ENCODE measurements at regions not wholly inside any gene's neighbourhood (a gene's known extent, or its start where the extent isn't known, plus 50 kb on each side); places are given as distances from the start of the nearest gene placed in this dataset.

DNA sequence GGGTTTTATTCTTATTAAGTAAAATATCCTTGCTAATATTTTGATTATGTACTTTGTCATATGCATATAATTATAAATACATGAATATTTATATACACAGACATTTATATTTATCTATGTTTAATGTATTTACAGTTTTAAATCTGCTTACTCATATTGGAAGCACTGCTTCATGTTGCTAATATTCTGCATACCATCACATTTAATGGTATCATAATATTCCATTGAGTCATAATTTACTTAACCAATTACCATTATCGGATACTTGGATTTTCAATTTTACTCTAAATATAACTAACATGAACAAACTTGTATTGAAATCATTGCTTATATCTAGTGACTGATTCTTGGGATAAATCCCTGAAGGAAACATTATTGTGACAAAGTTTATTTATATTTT is 155.2 kb downstream of the MBL2 start:
- TF ChIP-seq POLR2A (IDR thresholded peaks at IDR 0.05): no peak
- TF ChIP-seq POLR2AphosphoS5 (IDR thresholded peaks at IDR 0.05): no peak
- TF ChIP-seq, protein P1, sequence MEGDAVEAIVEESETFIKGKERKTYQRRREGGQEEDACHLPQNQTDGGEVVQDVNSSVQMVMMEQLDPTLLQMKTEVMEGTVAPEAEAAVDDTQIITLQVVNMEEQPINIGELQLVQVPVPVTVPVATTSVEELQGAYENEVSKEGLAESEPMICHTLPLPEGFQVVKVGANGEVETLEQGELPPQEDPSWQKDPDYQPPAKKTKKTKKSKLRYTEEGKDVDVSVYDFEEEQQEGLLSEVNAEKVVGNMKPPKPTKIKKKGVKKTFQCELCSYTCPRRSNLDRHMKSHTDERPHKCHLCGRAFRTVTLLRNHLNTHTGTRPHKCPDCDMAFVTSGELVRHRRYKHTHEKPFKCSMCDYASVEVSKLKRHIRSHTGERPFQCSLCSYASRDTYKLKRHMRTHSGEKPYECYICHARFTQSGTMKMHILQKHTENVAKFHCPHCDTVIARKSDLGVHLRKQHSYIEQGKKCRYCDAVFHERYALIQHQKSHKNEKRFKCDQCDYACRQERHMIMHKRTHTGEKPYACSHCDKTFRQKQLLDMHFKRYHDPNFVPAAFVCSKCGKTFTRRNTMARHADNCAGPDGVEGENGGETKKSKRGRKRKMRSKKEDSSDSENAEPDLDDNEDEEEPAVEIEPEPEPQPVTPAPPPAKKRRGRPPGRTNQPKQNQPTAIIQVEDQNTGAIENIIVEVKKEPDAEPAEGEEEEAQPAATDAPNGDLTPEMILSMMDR (IDR thresholded peaks at IDR 0.05 in 8 of 11, conservative IDR thresholded peaks at IDR 0.05 in 3 of 11): no peak
- Histone ChIP-seq H3K4me3 (no peak overlapping the region), H3K9me3 (no peaks in the 10 kb centered on the region), H3K27ac (no peak overlapping the region), H3K27me3 (replicated peaks in 1 of 7) (no peaks in the 10 kb centered on the region), H3K36me3 (no peaks in the 10 kb centered on the region), H3K4me1 (no peaks in the 10 kb centered on the region)
- intact Hi-C loops (cut with DNase I; ENCODE audit: low total_unique reads): no loop called here
- WGBS, 5 donors: 90 to 98% (median 98%) methylated on average over 1 of the region's 1 CpG
- no peak for DNase-seq

DNA sequence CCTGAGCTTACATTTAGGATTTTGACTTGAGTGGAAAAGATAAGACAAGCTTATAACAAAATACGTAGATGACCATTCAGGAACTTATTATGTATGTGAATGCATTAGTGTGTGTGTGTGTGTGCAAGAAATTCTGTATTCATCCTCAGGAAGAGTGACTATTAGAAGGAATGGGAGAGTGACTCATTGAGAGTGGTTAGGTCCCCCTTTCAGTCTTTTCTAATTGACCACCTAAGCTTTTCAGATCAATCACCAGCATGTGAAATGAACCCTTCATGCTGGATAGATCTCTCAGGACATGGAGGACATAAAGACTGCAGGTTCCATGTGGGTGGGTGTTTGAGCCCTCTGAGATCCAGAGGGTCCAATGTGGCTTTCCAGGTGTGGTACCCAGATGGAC is 153.5 kb downstream of the MBL2 start:
- intact Hi-C loops (cut with DNase I; ENCODE audit: low total_unique reads): no loop called here
- Histone ChIP-seq H3K27me3 (replicated peaks in 1 of 7) (no peaks in the 10 kb centered on the region), H3K9me3 (no peaks in the 10 kb centered on the region), H3K4me1 (no peaks in the 10 kb centered on the region), H3K36me3 (no peaks in the 10 kb centered on the region), H3K4me3 (no peak overlapping the region), H3K27ac (no peak overlapping the region)
- no peak for DNase-seq
- 86 to 98% (median 90%) methylated on average over 1 of the region's 1 CpG for WGBS, 5 donors
- no peak for TF ChIP-seq POLR2AphosphoS5 (IDR thresholded peaks at IDR 0.05)

DNA sequence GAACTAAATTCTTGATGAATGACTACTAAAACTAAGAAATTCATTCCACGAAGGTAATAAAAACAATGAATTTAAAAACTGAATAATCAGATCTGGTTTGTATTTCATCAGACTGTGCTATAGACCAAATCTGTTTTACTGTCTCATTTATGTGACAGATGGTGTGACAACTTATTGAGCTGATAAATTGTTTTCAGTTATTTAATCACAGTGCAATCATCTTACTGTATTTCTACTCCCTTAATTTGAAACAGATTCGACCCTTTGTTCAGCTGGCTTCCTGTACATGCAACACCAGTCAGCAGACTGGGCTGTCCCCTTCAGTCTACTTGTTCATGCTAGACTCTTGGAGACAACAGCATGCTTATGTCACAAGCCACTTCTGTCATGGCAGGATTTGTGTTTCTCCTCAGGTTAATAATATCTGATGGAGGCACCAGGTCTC is 150.9 kb downstream of the MBL2 start:
- H3K27ac ChIP-seq: no peak overlapping the region
- no peak for DNase-seq
- TF ChIP-seq POLR2AphosphoS5 (IDR thresholded peaks at IDR 0.05) (no peak), POLR2A (IDR thresholded peaks at IDR 0.05) (no peak)
- TF ChIP-seq, protein P1 (IDR thresholded peaks at IDR 0.05 in 8 of 11, conservative IDR thresholded peaks at IDR 0.05 in 3 of 11): no peak
- intact Hi-C loops (cut with DNase I; ENCODE audit: low total_unique reads): no loop called here
- H3K36me3 ChIP-seq: no peaks in the 10 kb centered on the region
- H3K4me3 ChIP-seq: no peak overlapping the region
- WGBS, 5 donors: 50 to 63% (median 58%) methylated on average over 2 of the region's 2 CpGs
- no peaks in the 10 kb centered on the region for H3K4me1 ChIP-seq
- no peaks in the 10 kb centered on the region for H3K9me3 ChIP-seq
- no peaks in the 10 kb centered on the region for H3K27me3 ChIP-seq (replicated peaks in 1 of 7)

DNA sequence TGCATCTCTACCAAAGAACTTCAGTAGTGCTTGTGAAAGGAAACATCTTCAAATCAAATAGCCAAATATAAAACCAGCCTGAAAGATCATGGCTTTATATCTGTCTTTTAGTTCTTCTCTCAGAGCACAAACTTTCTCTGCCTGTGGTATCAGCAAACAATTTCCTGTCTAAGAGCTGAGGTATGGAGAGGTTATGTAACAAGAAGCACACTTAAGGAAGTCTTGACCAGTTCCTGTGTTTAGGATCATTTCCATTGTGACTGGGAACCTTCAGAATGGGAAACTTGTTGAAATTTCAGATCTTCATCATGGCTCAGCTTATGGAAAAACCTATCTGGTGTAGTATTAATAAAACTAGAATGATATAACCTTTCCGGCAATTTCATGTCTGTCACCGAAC is 148.8 kb downstream of the MBL2 start:
- Histone ChIP-seq H3K4me1 (no peaks in the 10 kb centered on the region), H3K27me3 (replicated peaks in 1 of 7) (no peaks in the 10 kb centered on the region), H3K9me3 (no peaks in the 10 kb centered on the region), H3K27ac (no peak overlapping the region), H3K36me3 (no peaks in the 10 kb centered on the region), H3K4me3 (no peak overlapping the region)
- no peak for DNase-seq
- intact Hi-C loops (cut with DNase I; ENCODE audit: low total_unique reads): no loop called here
- WGBS, 5 donors: 69 to 94% (median 93%) methylated on average over 2 of the region's 2 CpGs
- no peak for TF ChIP-seq POLR2AphosphoS5 (IDR thresholded peaks at IDR 0.05)
- TF ChIP-seq POLR2A (IDR thresholded peaks at IDR 0.05): no peak
- TF ChIP-seq, protein P1 (IDR thresholded peaks at IDR 0.05 in 8 of 11, conservative IDR thresholded peaks at IDR 0.05 in 3 of 11): no peak

- TF ChIP-seq POLR2A (IDR thresholded peaks at IDR 0.05) (no peak), POLR2AphosphoS5 (IDR thresholded peaks at IDR 0.05) (no peak)
- TF ChIP-seq, protein P1 (IDR thresholded peaks at IDR 0.05 in 8 of 11, conservative IDR thresholded peaks at IDR 0.05 in 3 of 11): no peak
- H3K4me3 ChIP-seq: no peak overlapping the region
- no peaks in the 10 kb centered on the region for H3K4me1 ChIP-seq
- DNase-seq: no peak
- no peak overlapping the region for H3K27ac ChIP-seq
- no peaks in the 10 kb centered on the region for H3K36me3 ChIP-seq
- no peaks in the 10 kb centered on the region for H3K9me3 ChIP-seq
- intact Hi-C loops (cut with DNase I; ENCODE audit: low total_unique reads): no loop called here
- H3K27me3 ChIP-seq (replicated peaks in 1 of 7): no peaks in the 10 kb centered on the region
Observed at GRCh38 chr10:52627279-52627678, 145.3 kb downstream of the MBL2 start.
